ENCODE measurements at regions not wholly inside any gene's neighbourhood (a gene's known extent, or its start where the extent isn't known, plus 50 kb on each side); places are given as distances from the start of the nearest gene placed in this dataset.

DNA sequence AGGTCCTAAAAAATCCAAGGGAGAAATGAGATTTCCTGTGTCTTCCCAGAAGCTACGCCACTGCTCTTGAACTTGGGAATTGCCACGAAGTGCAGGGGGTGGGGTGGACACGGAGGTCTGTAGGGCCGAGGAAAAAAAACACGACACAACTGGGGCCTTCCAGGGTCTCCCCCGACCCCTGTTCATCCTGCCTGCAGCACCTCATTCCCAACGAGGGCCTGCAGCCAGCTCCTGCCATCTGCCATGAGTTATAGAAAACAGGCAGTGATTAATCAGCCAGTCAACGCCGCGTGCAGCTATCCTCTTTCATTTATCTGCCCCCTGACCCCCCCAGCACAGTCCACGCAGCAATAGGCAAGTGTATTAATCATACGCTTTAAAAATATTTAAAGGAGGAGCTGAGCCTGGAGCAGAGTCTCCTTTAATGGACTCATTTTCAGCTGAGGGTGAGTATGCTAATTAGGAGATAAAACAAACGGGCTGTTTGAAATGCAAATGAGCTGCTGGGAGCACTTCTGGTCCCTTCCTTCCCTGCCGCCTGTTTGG, 209.9 kb downstream of the TFCP2L1 start:
- Histone ChIP-seq H3K4me2 (ENCODE audit: insufficient read depth, low read length) (peak overlapping the region; percentile 91), H3K27ac (ENCODE audit: low read depth, low read length) (peak overlapping the region; percentile 80), H3K9me3 (ENCODE audit: low read depth, low read length) (no peaks in the 10 kb centered on the region), H3K27me3 (ENCODE audit: insufficient read depth, low read length) (no peaks in the 10 kb centered on the region), H3K4me1 (ENCODE audit: insufficient read depth, low read length) (peaks cover 11% of the 10 kb centered on the region), H3K4me3 (ENCODE audit: insufficient read depth, low read length) (peak overlapping the region; percentile 57), H4K20me1 (ENCODE audit: insufficient read depth, low read length) (no peaks in the 10 kb centered on the region), H3K79me2 (ENCODE audit: insufficient read depth, low read length) (no peaks in the 10 kb centered on the region), H2AFZ (ENCODE audit: low read length) (peak overlapping the region; percentile 50), H3K36me3 (ENCODE audit: insufficient read depth, low read length) (no peaks in the 10 kb centered on the region)
- peak; percentile 98 for DNase-seq (ENCODE audit: insufficient read length, low spot score, missing footprints)
- TF ChIP-seq, protein P1, sequence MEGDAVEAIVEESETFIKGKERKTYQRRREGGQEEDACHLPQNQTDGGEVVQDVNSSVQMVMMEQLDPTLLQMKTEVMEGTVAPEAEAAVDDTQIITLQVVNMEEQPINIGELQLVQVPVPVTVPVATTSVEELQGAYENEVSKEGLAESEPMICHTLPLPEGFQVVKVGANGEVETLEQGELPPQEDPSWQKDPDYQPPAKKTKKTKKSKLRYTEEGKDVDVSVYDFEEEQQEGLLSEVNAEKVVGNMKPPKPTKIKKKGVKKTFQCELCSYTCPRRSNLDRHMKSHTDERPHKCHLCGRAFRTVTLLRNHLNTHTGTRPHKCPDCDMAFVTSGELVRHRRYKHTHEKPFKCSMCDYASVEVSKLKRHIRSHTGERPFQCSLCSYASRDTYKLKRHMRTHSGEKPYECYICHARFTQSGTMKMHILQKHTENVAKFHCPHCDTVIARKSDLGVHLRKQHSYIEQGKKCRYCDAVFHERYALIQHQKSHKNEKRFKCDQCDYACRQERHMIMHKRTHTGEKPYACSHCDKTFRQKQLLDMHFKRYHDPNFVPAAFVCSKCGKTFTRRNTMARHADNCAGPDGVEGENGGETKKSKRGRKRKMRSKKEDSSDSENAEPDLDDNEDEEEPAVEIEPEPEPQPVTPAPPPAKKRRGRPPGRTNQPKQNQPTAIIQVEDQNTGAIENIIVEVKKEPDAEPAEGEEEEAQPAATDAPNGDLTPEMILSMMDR (IDR thresholded peaks at IDR 0.05; ENCODE audit: extremely low read depth, low read depth, low read length): no peak

DNA sequence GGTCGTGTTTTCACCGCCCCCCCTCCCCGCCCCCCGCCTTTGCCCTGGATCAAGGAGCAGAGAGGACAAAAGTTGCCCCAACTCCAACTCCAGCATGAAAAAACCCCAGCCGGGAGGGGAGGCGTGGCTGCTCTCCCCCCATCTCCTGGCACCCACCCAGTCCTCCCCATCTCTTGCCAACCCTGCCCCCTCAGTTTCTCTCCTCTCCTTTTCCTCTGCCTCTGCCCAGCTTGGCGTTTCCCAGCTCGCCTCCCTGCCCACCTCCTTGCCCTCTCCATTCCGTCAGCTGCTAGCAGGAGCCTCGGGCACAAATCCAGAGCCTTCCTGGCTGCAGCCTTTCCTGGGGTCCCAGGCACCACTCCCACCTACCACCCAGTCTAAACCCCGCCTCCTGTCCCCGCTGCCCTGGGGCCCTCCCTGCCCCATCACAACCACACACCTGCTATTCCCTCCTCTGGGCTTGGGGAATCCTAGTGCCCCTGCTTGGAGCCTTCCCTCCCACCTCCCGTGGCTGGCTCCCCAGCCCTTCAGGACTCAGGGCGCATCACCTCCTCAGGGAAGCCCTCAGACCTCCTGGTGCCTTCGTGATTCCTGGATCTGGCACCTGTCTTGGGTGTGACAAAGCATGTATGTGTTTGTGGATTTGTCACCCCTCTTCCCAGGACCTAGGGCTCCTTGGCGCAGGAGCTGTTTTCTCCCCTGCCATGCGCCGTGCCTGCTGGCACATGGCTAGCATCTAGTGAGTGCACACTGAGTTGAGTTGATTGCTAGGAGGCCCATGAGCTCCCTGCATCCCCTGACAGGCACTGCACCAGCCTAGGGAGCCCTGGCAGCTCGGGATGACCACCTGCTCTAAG, 209.1 kb downstream of the TFCP2L1 start:
- peak overlapping the region; percentile 57 for H3K4me3 ChIP-seq (ENCODE audit: insufficient read depth, low read length)
- no peaks in the 10 kb centered on the region for H4K20me1 ChIP-seq (ENCODE audit: insufficient read depth, low read length)
- H3K27ac ChIP-seq (ENCODE audit: low read depth, low read length): peak overlapping the region; percentile 80
- no peaks in the 10 kb centered on the region for H3K36me3 ChIP-seq (ENCODE audit: insufficient read depth, low read length)
- H3K27me3 ChIP-seq (ENCODE audit: insufficient read depth, low read length): no peaks in the 10 kb centered on the region
- H3K79me2 ChIP-seq (ENCODE audit: insufficient read depth, low read length): no peaks in the 10 kb centered on the region
- peak overlapping the region; percentile 50 for H2AFZ ChIP-seq (ENCODE audit: low read length)
- no peaks in the 10 kb centered on the region for H3K9me3 ChIP-seq (ENCODE audit: low read depth, low read length)
- TF ChIP-seq, protein P1 (IDR thresholded peaks at IDR 0.05; ENCODE audit: extremely low read depth, low read depth, low read length): no peak
- peak overlapping the region; percentile 91 for H3K4me2 ChIP-seq (ENCODE audit: insufficient read depth, low read length)
- H3K4me1 ChIP-seq (ENCODE audit: insufficient read depth, low read length): peaks cover 7% of the 10 kb centered on the region
- DNase-seq (ENCODE audit: insufficient read length, low spot score, missing footprints): no peak

DNA sequence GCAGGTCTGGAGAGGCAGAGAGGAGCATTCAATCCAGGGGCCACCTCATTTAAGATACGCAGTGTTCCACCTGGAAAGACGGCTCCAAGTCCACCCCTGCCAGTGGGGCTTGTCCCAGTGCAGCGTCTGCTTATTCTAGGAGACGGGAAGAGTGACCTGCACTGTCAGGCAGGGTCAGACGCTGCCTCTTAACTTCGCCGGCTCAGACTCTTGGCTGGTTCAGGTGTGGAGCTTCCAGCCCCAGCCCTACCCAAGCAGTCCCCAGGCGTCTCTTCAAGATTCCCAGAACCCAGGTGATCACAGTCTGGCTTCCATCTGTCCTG, 208.5 kb downstream of the TFCP2L1 start:
- H3K36me3 ChIP-seq (ENCODE audit: insufficient read depth, low read length): no peaks in the 10 kb centered on the region
- no peaks in the 10 kb centered on the region for H3K79me2 ChIP-seq (ENCODE audit: insufficient read depth, low read length)
- H3K27me3 ChIP-seq (ENCODE audit: insufficient read depth, low read length): peaks cover 5% of the 10 kb centered on the region
- H4K20me1 ChIP-seq (ENCODE audit: insufficient read depth, low read length): no peaks in the 10 kb centered on the region
- peaks cover 7% of the 10 kb centered on the region for H3K4me1 ChIP-seq (ENCODE audit: insufficient read depth, low read length)
- no peak overlapping the region for H3K4me2 ChIP-seq (ENCODE audit: insufficient read depth, low read length)
- no peaks in the 10 kb centered on the region for H3K9me3 ChIP-seq (ENCODE audit: low read depth, low read length)
- H2AFZ ChIP-seq (ENCODE audit: low read length): no peak overlapping the region
- no peak overlapping the region for H3K27ac ChIP-seq (ENCODE audit: low read depth, low read length)
- TF ChIP-seq, protein P1 (IDR thresholded peaks at IDR 0.05; ENCODE audit: extremely low read depth, low read depth, low read length): no peak
- no peak overlapping the region for H3K4me3 ChIP-seq (ENCODE audit: insufficient read depth, low read length)
- DNase-seq (ENCODE audit: insufficient read length, low spot score, missing footprints): no peak

DNA sequence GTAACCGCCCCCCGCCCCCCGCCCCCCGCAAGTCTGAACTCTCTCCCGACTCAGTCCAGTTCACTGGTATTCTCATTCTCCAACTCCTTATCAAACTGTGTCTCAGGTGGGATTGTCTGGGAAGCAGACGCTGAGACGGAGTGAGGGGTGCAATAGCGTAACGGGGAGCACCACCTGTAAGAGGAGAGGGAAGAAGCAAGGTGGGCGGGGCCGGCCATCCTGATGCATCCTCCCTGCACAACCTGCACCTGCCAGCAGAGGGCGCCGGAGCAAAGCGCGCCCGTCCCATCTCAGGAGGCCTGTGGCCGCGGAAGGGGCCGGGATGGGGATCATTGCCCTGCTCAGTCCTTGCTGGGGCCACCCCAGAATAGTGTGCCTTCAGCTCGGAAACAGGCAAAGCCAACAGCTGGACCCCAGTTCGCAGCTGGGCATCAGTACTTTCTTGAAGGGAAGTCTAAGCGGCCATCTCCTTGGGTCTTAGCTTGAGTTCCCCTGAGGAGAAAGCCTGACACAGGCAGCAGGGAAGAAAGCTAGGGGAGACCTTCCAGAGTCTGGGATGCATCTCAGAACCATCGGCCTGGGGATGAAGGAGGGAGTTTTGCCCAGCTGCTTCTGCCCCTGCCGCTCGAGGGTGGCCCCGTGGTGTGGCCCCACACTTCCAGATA, 208.0 kb downstream of the TFCP2L1 start:
- no peak overlapping the region for H3K4me2 ChIP-seq (ENCODE audit: insufficient read depth, low read length)
- H3K9me3 ChIP-seq (ENCODE audit: low read depth, low read length): no peaks in the 10 kb centered on the region
- DNase-seq (ENCODE audit: insufficient read length, low spot score, missing footprints): peak; percentile 92
- no peak overlapping the region for H3K27ac ChIP-seq (ENCODE audit: low read depth, low read length)
- no peaks in the 10 kb centered on the region for H4K20me1 ChIP-seq (ENCODE audit: insufficient read depth, low read length)
- H2AFZ ChIP-seq (ENCODE audit: low read length): no peak overlapping the region
- H3K4me3 ChIP-seq (ENCODE audit: insufficient read depth, low read length): no peak overlapping the region
- H3K36me3 ChIP-seq (ENCODE audit: insufficient read depth, low read length): no peaks in the 10 kb centered on the region
- TF ChIP-seq, protein P1 (IDR thresholded peaks at IDR 0.05; ENCODE audit: extremely low read depth, low read depth, low read length): peak; percentile 87
- peaks cover 7% of the 10 kb centered on the region for H3K27me3 ChIP-seq (ENCODE audit: insufficient read depth, low read length)
- no peaks in the 10 kb centered on the region for H3K79me2 ChIP-seq (ENCODE audit: insufficient read depth, low read length)
- peaks cover 7% of the 10 kb centered on the region for H3K4me1 ChIP-seq (ENCODE audit: insufficient read depth, low read length)

Data from osteoblast (primary cell).